IMR-90 (cell line): ENCODE measurements at regions not wholly inside any gene's neighbourhood (a gene's known extent, or its start where the extent isn't known, plus 50 kb on each side); places are given as distances from the start of the nearest gene placed in this dataset.

Experiments used
- ATAC-seq: fragments of 200-7000 bp; cut with Tn5 transposase; 2 replicates; pipeline ENCODE4 v1.9.1; 2020; ENCODE audit warnings: low read depth, mild to moderate bottlenecking, moderate library complexity
- BruUV-seq: library from RNA; stranded (reverse); fragments of 400-500 nt; replicated peaks from 2 replicates; lab custom pipeline; 2021; lab: Mats Ljungman, UMichigan
- CTCF ChIA-PET: fragments of 300-600 bp; formaldehyde crosslinking; extraction: SDS; loops from one replicate; lab custom pipeline; 2021; ENCODE audit warnings: antibody characterized with exemption; lab: Yijun Ruan, JAX
- POLR2A ChIA-PET: fragments of 300-600 bp; sonication (Branson Sonifier 250); formaldehyde crosslinking; loops from one replicate; lab custom pipeline; 2022; ENCODE audit warnings: antibody characterized with exemption; ENCODE audit not compliant: unreplicated experiment; lab: Charles Lee
- DNase-seq: peaks from one replicate; pipeline ENCODE4 v3.0.0; 2013
- H2AFZ ChIP-seq: replicated peaks from 2 replicates; pipeline ENCODE3; 2013; ENCODE audit warnings: low read length, mild to moderate bottlenecking; ENCODE audit not compliant: poor library complexity
- H2AK5ac ChIP-seq: 2 replicates; pipeline ENCODE4 v1.6.1; 2013; ENCODE audit warnings: low read depth, low read length, inconsistent platforms
- H2AK9ac ChIP-seq: replicated peaks from 2 replicates; pipeline ENCODE3; 2013; ENCODE audit warnings: mild to moderate bottlenecking, low read depth, low read length, moderate library complexity; ENCODE audit not compliant: poor library complexity
- H2BK120ac ChIP-seq: 2 replicates; pipeline ENCODE4 v1.6.1; 2013; ENCODE audit warnings: low read depth, low read length, inconsistent platforms
- H2BK15ac ChIP-seq: 3 replicates; pipeline ENCODE4 v1.6.1; 2013; ENCODE audit warnings: low read depth, low read length, inconsistent platforms
- H2BK20ac ChIP-seq: 2 replicates; pipeline ENCODE4 v1.6.1; 2013; ENCODE audit warnings: low read depth, mild to moderate bottlenecking, inconsistent platforms, low read length, moderate library complexity
- H2BK5ac ChIP-seq: 2 replicates; pipeline ENCODE4 v1.6.1; 2013; ENCODE audit warnings: mild to moderate bottlenecking, low read depth, low read length, inconsistent platforms; ENCODE audit not compliant: poor library complexity, severe bottlenecking
- H3K14ac ChIP-seq: replicated peaks from 2 replicates; pipeline ENCODE4 v1.6.1; 2013; ENCODE audit warnings: low read depth, low read length, inconsistent platforms
- H3K18ac ChIP-seq: 2 replicates; pipeline ENCODE4 v1.6.1; 2013; ENCODE audit warnings: low read depth, low read length, control low read depth
- H3K23ac ChIP-seq: 2 replicates; pipeline ENCODE4 v1.6.1; 2013; ENCODE audit warnings: low read depth, low read length, inconsistent platforms
- H3K27ac ChIP-seq: 2 replicates; pipeline ENCODE4 v1.5.1; 2013; ENCODE audit warnings: mild to moderate bottlenecking, control low read depth, low read length; ENCODE audit not compliant: insufficient read depth
- H3K27me3 ChIP-seq: 2 replicates; pipeline ENCODE4 v1.6.1; 2013; ENCODE audit warnings: low read length; ENCODE audit not compliant: control insufficient read depth, insufficient read depth
- H3K36me3 ChIP-seq: 2 replicates; pipeline ENCODE4 v1.6.1; 2013; ENCODE audit warnings: low read length, mixed read lengths; ENCODE audit not compliant: control insufficient read depth, insufficient read depth
- H3K4ac ChIP-seq: 2 replicates; pipeline ENCODE4 v1.6.1; 2013; ENCODE audit warnings: low read depth, low read length, inconsistent platforms
- H3K4me1 ChIP-seq: 2 replicates; pipeline ENCODE4 v1.6.1; 2013; ENCODE audit warnings: low read length, mixed read lengths; ENCODE audit not compliant: control insufficient read depth, insufficient read depth
- H3K4me2 ChIP-seq: 2 replicates; pipeline ENCODE4 v1.6.1; 2013; ENCODE audit warnings: low read depth, mild to moderate bottlenecking, control low read depth, low read length, moderate library complexity
- H3K4me3 ChIP-seq: 2 replicates; pipeline ENCODE4 v1.5.1; 2013; ENCODE audit warnings: low read depth, mild to moderate bottlenecking, control low read depth, low read length, moderate library complexity; ENCODE audit not compliant: insufficient read depth
- H3K56ac ChIP-seq: 2 replicates; pipeline ENCODE4 v1.6.1; 2013; ENCODE audit warnings: low read length, inconsistent platforms; ENCODE audit not compliant: insufficient read depth; ENCODE audit errors: extremely low read depth
- H3K79me1 ChIP-seq, 2 experiments: 2 replicates each; pipeline ENCODE4 v1.6.1; 2013; ENCODE audit warnings: low read length in 2 of 2, inconsistent platforms in 1 of 2, low read depth in 1 of 2
- H3K9ac ChIP-seq: 2 replicates; pipeline ENCODE4 v1.6.1; 2013; ENCODE audit warnings: low read depth, low read length, control low read depth
- H3K9me1 ChIP-seq: 2 replicates; pipeline ENCODE4 v1.6.1; 2013; ENCODE audit warnings: low read length, inconsistent platforms; ENCODE audit not compliant: insufficient read depth
- H3K9me3 ChIP-seq: 2 replicates; pipeline ENCODE4 v1.6.1; 2013; ENCODE audit warnings: low read length; ENCODE audit not compliant: control insufficient read depth, insufficient read depth
- H4K20me1 ChIP-seq: 2 replicates; pipeline ENCODE4 v1.6.1; 2013; ENCODE audit warnings: low read length, inconsistent platforms; ENCODE audit not compliant: insufficient read depth
- H4K5ac ChIP-seq: 2 replicates; pipeline ENCODE4 v1.6.1; 2013; ENCODE audit warnings: mild to moderate bottlenecking, low read depth, low read length, control low read depth
- H4K8ac ChIP-seq, 2 experiments: 2 replicates each; pipeline ENCODE4 v1.6.1; 2013; ENCODE audit warnings: low read depth in 2 of 2, low read length in 2 of 2, control low read depth in 1 of 2, inconsistent platforms in 1 of 2
- H4K91ac ChIP-seq: 2 replicates; pipeline ENCODE4 v1.6.1; 2013; ENCODE audit warnings: low read depth, low read length, inconsistent platforms; ENCODE audit not compliant: insufficient read depth
- CEBPB ChIP-seq: IDR thresholded peaks from 2 replicates; pipeline ENCODE4 v1.6.1; 2012; ENCODE audit warnings: low read depth, low read length, improper control_type of control experiment
- FOS ChIP-seq: fragments of 150-350 bp; IDR thresholded peaks from 2 replicates; pipeline ENCODE4 v1.6.1; 2016; ENCODE audit warnings: low read depth, low read length
- MAFK ChIP-seq: IDR thresholded peaks from 2 replicates; pipeline ENCODE4 v1.6.1; 2012; ENCODE audit warnings: low read depth, low read length, improper control_type of control experiment
- MAZ ChIP-seq: IDR thresholded peaks from 2 replicates; pipeline ENCODE4 v1.6.1; 2012; ENCODE audit warnings: low read depth, mild to moderate bottlenecking, low read length, improper control_type of control experiment, moderate library complexity, borderline replicate concordance
- MXI1 ChIP-seq: IDR thresholded peaks from 2 replicates; pipeline ENCODE4 v1.6.1; 2012; ENCODE audit warnings: low read depth, mild to moderate bottlenecking, low read length, moderate library complexity, borderline replicate concordance
- POLR2A ChIP-seq: IDR thresholded peaks from 2 replicates; pipeline ENCODE4 v1.6.1; 2012; ENCODE audit warnings: mild to moderate bottlenecking, low read depth, low read length
- RAD21 ChIP-seq: IDR thresholded peaks from 2 replicates; pipeline ENCODE4 v1.6.1; 2012; ENCODE audit warnings: low read length, improper control_type of control experiment
- RCOR1 ChIP-seq: IDR thresholded peaks from 2 replicates; pipeline ENCODE4 v1.6.1; 2012; ENCODE audit warnings: mild to moderate bottlenecking, low read length, improper control_type of control experiment; ENCODE audit not compliant: insufficient replicate concordance
- RFX5 ChIP-seq: IDR thresholded peaks from 2 replicates; pipeline ENCODE4 v1.8.0; 2012; ENCODE audit warnings: low read depth, mild to moderate bottlenecking, low read length, moderate library complexity
- WGBS, 2 experiments: methylation state at CpG; one replicate each; pipeline versions ENCODE4 v1.1.5 to v1.1.7; 2013; ENCODE audit warnings: missing lambda C conversion rate in 2 of 2; ENCODE audit not compliant: insufficient read length in 1 of 2; ENCODE audit errors: extremely low coverage in 2 of 2; 5-methylcytosine and 5-hydroxymethylcytosine counted together
- dilution Hi-C: fragments of 300-500 bp; cut with HindIII; formaldehyde crosslinking; loops from one replicate; pipeline ENCODE4 v1.14.3; 2018; ENCODE audit warnings: low sequenced_read_pairs; ENCODE audit not compliant: unreplicated experiment
- in situ Hi-C: fragments of 300-500 bp; cut with MboI; formaldehyde crosslinking; loops from 3 replicates; pipeline ENCODE4 v1.14.3; 2019; ENCODE audit warnings: low sequenced_read_pairs, inconsistent platforms, mixed read lengths
- intact Hi-C: fragments of 100-400 bp; cut with micrococcal nuclease; formaldehyde crosslinking; loops from 2 replicates; pipeline ENCODE4 v1.10.0; 2022

DNA sequence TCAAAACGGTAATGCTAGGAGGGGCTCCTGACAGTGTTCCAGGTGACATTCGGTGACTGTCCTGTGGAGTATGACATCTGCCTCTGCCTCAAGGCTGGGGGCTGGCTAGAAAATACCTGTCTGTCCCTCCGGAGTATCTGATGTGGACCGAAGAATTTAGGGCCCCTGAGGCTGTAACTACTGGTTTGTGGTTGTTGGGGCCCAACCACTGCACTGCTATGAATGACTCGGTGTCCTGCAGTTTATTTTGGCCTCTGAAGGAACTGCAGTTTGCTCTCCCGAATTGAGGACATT is 198.9 kb upstream of the CAND1 start:
- H4K8ac ChIP-seq, result no peak overlapping the region
- BruUV-seq, result no TSS peak
- no peaks in the 10 kb centered on the region for H3K36me3 ChIP-seq
- no peaks in the 10 kb centered on the region for H3K4me1 ChIP-seq
- H3K4ac ChIP-seq, result no peak overlapping the region
- no peaks in the 10 kb centered on the region for H4K20me1 ChIP-seq
- H3K9me3 ChIP-seq, result no peaks in the 10 kb centered on the region
- ATAC-seq, result no peak
- ChIA-PET CTCF (no interaction called here), POLR2A (no interaction called here)
- no peak overlapping the region for H3K23ac ChIP-seq
- intact Hi-C loops, result no loop called here
- in situ Hi-C loops, result no loop called here
- H3K9ac ChIP-seq, result no peak overlapping the region
- WGBS, 2 experiments, result 85% methylated on average over 2 of the region's 6 CpGs; no CpG with 5 or more reads in 1 of the 2 experiments
- H4K91ac ChIP-seq, result no peak overlapping the region
- no peak for TF ChIP-seq RFX5
- no peak for TF ChIP-seq POLR2A
- no peak for TF ChIP-seq CEBPB
- TF ChIP-seq FOS, result no peak
- no peak for TF ChIP-seq RAD21
- no peak for TF ChIP-seq MXI1
- TF ChIP-seq MAFK, result no peak
- no peak for TF ChIP-seq RCOR1
- no peak for TF ChIP-seq MAZ
- no peak overlapping the region for H2AK5ac ChIP-seq
- H3K4me3 ChIP-seq, result no peak overlapping the region
- DNase-seq, result no peak
- no peak overlapping the region for H2BK20ac ChIP-seq
- no peak overlapping the region for H3K14ac ChIP-seq
- H2BK15ac ChIP-seq, result no peak overlapping the region
- H4K5ac ChIP-seq, result no peak overlapping the region
- H2BK120ac ChIP-seq, result no peak overlapping the region
- H3K56ac ChIP-seq, result no peak overlapping the region
- no peak overlapping the region for H3K18ac ChIP-seq
- no peak overlapping the region for H3K4me2 ChIP-seq
- H3K79me1 ChIP-seq, result no peaks in the 10 kb centered on the region
- H2AK9ac ChIP-seq, result no peak overlapping the region
- no peaks in the 10 kb centered on the region; the same call in 1 of the 2 replicates for H3K9me1 ChIP-seq
- no peak overlapping the region for H2AFZ ChIP-seq
- peaks cover 31% of the 10 kb centered on the region for H3K27me3 ChIP-seq
- no peak overlapping the region for H2BK5ac ChIP-seq
- H3K27ac ChIP-seq, result no peak overlapping the region
- dilution Hi-C loops, result no loop called here
